ENCODE measurements at regions not wholly inside any gene's neighbourhood (a gene's known extent, or its start where the extent isn't known, plus 50 kb on each side); places are given as distances from the start of the nearest gene placed in this dataset.
"Not testable (repeated sequence)": the region's sequence is repeated elsewhere in the genome, so short reads cannot be mapped to it uniquely, and the experiment has no call there.

DNA sequence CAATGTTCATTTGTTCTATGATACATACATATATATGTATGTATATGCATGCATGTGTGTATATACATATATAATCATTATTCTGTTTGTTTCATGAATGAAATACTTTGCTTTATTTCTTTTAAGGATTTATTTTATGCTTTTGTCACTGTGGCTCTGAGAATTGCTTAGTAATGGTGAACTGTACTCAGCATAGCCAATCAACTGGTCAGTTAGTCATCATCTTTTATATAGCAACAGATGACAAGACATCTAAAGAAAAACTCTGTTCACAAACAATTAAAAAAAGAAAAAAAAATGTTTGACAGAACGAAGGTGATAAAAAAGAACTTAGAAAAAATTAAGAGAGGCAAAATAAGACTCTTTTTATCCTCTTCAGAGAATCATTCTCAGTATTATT is 1440.3 kb downstream of the PCDH9 start:
- Mint-ChIP-seq H3K27ac (no peak overlapping the region), H3K27me3 (no peaks in the 10 kb centered on the region), H3K4me1 (ENCODE audit: low read depth) (no peaks in the 10 kb centered on the region), H3K9me3 (ENCODE audit: low read depth) (no peaks in the 10 kb centered on the region), H3K4me3 (ENCODE audit: low read depth) (no peak overlapping the region), H3K36me3 (ENCODE audit: insufficient read depth) (no peaks in the 10 kb centered on the region)
- no peak for DNase-seq (ENCODE audit: low spot score, unreplicated experiment)
- TF ChIP-seq, protein P1, sequence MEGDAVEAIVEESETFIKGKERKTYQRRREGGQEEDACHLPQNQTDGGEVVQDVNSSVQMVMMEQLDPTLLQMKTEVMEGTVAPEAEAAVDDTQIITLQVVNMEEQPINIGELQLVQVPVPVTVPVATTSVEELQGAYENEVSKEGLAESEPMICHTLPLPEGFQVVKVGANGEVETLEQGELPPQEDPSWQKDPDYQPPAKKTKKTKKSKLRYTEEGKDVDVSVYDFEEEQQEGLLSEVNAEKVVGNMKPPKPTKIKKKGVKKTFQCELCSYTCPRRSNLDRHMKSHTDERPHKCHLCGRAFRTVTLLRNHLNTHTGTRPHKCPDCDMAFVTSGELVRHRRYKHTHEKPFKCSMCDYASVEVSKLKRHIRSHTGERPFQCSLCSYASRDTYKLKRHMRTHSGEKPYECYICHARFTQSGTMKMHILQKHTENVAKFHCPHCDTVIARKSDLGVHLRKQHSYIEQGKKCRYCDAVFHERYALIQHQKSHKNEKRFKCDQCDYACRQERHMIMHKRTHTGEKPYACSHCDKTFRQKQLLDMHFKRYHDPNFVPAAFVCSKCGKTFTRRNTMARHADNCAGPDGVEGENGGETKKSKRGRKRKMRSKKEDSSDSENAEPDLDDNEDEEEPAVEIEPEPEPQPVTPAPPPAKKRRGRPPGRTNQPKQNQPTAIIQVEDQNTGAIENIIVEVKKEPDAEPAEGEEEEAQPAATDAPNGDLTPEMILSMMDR (IDR thresholded peaks at IDR 0.05; ENCODE audit: unreplicated experiment): no peak

DNA sequence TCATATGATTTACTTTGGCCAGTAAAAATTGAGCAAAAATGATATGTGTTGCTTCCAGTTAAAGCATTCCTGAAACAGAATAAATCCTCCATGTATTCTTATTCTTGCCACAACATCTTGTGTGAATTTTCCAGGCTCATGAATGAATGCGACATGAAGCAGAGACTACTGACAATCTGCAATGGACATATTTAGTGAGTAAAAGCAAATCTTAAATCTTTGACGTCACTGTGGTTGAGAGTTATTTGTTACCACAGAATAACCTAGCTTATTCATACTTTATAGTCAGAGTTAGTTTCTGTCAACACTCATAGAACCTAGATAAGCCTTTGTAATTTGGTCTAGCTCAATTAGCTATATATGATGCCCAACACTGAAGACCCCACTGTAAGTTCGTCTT is 1443.1 kb downstream of the PCDH9 start:
- no peaks in the 10 kb centered on the region for H3K36me3 Mint-ChIP-seq (ENCODE audit: insufficient read depth)
- DNase-seq (ENCODE audit: low spot score, unreplicated experiment): no peak
- no peak overlapping the region for H3K27ac Mint-ChIP-seq
- no peaks in the 10 kb centered on the region for H3K4me1 Mint-ChIP-seq (ENCODE audit: low read depth)
- TF ChIP-seq, protein P1 (IDR thresholded peaks at IDR 0.05; ENCODE audit: unreplicated experiment): no peak
- H3K4me3 Mint-ChIP-seq (ENCODE audit: low read depth): no peak overlapping the region
- no peaks in the 10 kb centered on the region for H3K27me3 Mint-ChIP-seq
- no peaks in the 10 kb centered on the region for H3K9me3 Mint-ChIP-seq (ENCODE audit: low read depth)

DNA sequence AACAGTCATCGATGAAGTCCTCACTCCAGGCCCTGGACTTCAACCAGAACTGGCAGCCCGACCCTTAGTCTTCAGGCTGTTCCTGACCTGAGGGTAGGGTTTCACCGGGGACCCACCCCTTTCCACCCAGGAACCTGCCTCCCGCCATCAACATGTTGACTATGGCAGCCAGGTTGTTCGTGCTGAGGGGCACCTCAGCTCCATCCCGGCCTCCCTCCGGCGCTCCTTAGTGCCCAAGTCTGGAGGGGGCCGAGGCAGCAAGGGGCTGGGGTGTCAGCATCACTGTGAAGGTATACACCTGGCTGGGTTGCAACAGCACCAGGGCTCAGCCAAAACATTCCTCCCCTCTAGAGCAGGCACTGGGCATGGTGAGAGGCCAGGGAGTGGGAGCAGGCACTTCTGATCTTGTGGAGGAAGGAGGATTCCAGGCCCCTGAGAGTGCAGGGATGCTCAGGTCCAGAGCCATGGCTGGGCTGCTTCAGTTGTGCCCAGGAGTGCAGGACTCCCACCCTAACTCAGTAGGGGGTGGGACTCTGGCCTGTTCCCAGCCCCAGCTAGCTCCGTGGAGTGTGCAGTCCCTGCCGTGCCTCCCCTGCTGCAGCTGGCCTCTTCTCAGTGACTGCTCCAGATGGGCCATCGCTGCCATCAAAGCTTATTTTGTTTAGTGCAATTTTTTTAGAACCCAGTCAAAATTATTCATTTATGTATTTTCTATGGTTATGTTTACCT is 1445.9 kb downstream of the PCDH9 start:
- TF ChIP-seq, protein P1 (IDR thresholded peaks at IDR 0.05; ENCODE audit: unreplicated experiment): no peak
- H3K4me1 Mint-ChIP-seq (ENCODE audit: low read depth): no peaks in the 10 kb centered on the region
- H3K27me3 Mint-ChIP-seq: no peaks in the 10 kb centered on the region
- H3K9me3 Mint-ChIP-seq (ENCODE audit: low read depth): no peaks in the 10 kb centered on the region
- no peak overlapping the region for H3K4me3 Mint-ChIP-seq (ENCODE audit: low read depth)
- no peaks in the 10 kb centered on the region for H3K36me3 Mint-ChIP-seq (ENCODE audit: insufficient read depth)
- DNase-seq (ENCODE audit: low spot score, unreplicated experiment): no peak
- no peak overlapping the region for H3K27ac Mint-ChIP-seq

DNA sequence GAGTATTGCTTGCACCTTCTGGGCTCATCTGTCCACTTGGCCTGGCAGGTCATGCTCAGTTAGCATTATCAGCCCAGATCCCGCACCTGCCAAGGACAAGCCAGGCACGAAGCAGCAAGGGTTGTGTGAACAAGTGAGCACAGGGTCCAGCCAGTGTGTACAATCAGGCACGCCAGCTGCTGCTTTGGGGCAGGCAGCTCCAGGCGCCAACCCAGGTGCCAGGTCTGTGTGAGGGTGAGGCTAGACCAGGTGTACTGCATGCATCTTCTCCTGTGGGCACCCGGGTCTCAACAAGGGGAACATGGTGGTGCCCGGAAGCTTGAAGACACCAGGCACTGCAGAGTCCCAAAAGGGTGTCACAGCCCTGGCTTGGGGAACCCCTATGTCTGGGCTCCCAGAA is 1446.8 kb downstream of the PCDH9 start:
- Mint-ChIP-seq H3K4me3 (ENCODE audit: low read depth) (no peak overlapping the region), H3K27ac (no peak overlapping the region), H3K9me3 (ENCODE audit: low read depth) (no peaks in the 10 kb centered on the region), H3K27me3 (no peaks in the 10 kb centered on the region), H3K36me3 (ENCODE audit: insufficient read depth) (no peaks in the 10 kb centered on the region), H3K4me1 (ENCODE audit: low read depth) (no peaks in the 10 kb centered on the region)
- TF ChIP-seq, protein P1 (IDR thresholded peaks at IDR 0.05; ENCODE audit: unreplicated experiment): no peak
- DNase-seq (ENCODE audit: low spot score, unreplicated experiment): no peak

DNA sequence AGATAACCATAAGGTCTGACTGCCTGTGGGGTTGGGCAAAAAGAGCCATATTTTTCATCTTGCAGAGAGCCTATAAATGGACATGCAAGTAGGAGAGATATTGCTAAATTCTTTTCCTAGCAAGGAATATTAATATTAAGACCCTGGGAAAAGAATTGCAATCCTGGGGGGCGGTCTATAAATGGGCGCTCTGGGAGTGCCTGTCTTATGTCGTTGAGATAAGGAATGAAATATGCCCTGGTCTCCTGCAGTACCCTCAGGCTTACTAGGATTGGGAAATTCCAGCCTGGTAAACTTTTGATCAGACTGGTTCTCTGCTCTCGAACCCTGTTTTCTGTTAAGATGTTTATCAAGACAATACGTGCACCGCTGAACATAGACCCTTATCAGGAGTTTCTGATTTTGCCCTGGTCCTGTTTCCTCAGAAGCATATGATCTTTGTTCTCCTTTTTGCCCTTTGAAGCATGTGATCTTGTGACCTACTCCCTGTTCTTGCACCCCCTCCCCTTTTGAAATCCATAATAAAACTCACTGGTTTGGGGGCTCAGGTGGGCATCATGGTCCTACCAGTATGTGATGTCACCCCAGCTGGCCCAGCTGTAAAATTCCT is 1458.3 kb downstream of the PCDH9 start:
- not testable (repeated sequence) for H3K4me3 Mint-ChIP-seq (ENCODE audit: low read depth); H3K36me3 Mint-ChIP-seq (ENCODE audit: insufficient read depth); H3K27ac Mint-ChIP-seq; DNase-seq (ENCODE audit: low spot score, unreplicated experiment); H3K27me3 Mint-ChIP-seq; H3K4me1 Mint-ChIP-seq (ENCODE audit: low read depth)
- peaks cover 25% of the 10 kb centered on the region for H3K9me3 Mint-ChIP-seq (ENCODE audit: low read depth)

DNA sequence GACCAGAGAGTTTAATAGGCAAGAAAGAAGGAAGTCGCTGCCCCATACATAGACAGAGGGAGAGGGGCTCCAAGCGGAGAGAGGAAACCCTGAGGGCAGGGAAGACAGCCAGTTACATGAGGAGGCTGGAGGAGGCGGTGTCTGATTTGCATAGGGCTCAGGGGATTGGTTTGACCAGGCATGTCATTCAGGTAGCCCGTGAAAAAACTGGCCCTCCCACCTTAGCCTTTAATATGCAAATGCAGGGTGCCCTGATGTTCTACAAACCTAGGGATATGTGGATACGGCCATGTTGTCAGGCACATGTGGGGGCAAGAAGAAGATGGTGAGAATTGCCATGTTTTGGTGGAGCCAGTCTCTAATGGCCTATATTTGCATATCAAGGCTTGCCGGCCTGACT is 1461.6 kb downstream of the PCDH9 start:
- Mint-ChIP-seq H3K36me3 (ENCODE audit: insufficient read depth) (no peaks in the 10 kb centered on the region), H3K27ac (no peak overlapping the region), H3K4me3 (ENCODE audit: low read depth) (no peak overlapping the region), H3K4me1 (ENCODE audit: low read depth) (no peaks in the 10 kb centered on the region), H3K9me3 (ENCODE audit: low read depth) (peaks cover 25% of the 10 kb centered on the region), H3K27me3 (no peaks in the 10 kb centered on the region)
- TF ChIP-seq, protein P1 (IDR thresholded peaks at IDR 0.05; ENCODE audit: unreplicated experiment): no peak
- no peak for DNase-seq (ENCODE audit: low spot score, unreplicated experiment)
